Activated naive CD4-positive, alpha-beta T cell treated with anti-CD3 and anti-CD28 coated beads, Interleukin-2, amount 10 ng/mL, durations not matched to agents 7 days and 5 days (primary cell): ENCODE measurements at regions not wholly inside any gene's neighbourhood (a gene's known extent, or its start where the extent isn't known, plus 50 kb on each side); places are given as distances from the start of the nearest gene placed in this dataset.
"Not testable (repeated sequence)": the region's sequence is repeated elsewhere in the genome, so short reads cannot be mapped to it uniquely, and the experiment has no call there.

ENCODE experiments used
- CTCF ChIA-PET: fragments of 350-600 bp; sonication (Branson Sonifier 250); formaldehyde crosslinking; loops from one replicate; lab custom pipeline; 2021; ENCODE audit warnings: antibody characterized with exemption; lab: Charles Lee
- DNase-seq: peaks from one replicate; pipeline ENCODE4 v3.0.0-alpha.2; 2020
- H3K27ac Mint-ChIP-seq: one replicate; pipeline ENCODE4 v1.8.0; 2021; ENCODE audit warnings: mild to moderate bottlenecking, moderate library complexity, mixed read lengths
- H3K27me3 Mint-ChIP-seq: one replicate; pipeline ENCODE4 v1.8.0; 2021; ENCODE audit warnings: mild to moderate bottlenecking, mixed read lengths
- H3K36me3 Mint-ChIP-seq: one replicate; pipeline ENCODE4 v1.8.0; 2021; ENCODE audit warnings: mixed read lengths
- H3K4me1 Mint-ChIP-seq: one replicate; pipeline ENCODE4 v1.8.0; 2021; ENCODE audit warnings: mixed read lengths
- H3K4me3 Mint-ChIP-seq: one replicate; pipeline ENCODE4 v1.8.0; 2021; ENCODE audit warnings: mild to moderate bottlenecking, moderate library complexity, mixed read lengths
- H3K9me3 Mint-ChIP-seq: one replicate; pipeline ENCODE4 v1.8.0; 2021; ENCODE audit warnings: mixed read lengths

- Mint-ChIP-seq H3K36me3 (no peaks in the 10 kb centered on the region), H3K9me3 (peaks cover 10% of the 10 kb centered on the region), H3K4me1 (no peaks in the 10 kb centered on the region), H3K27ac (no peak overlapping the region), H3K4me3 (no peak overlapping the region), H3K27me3 (no peaks in the 10 kb centered on the region)
- DNase-seq: no peak
- CTCF ChIA-PET: no interaction called here
Measured at GRCh38 chr12:59314209-59314608, 281.6 kb upstream of the SLC16A7 start.

GRCh38 chr12:59304077-59304721 is 291.6 kb upstream of the SLC16A7 start:
- Mint-ChIP-seq H3K36me3 (no peaks in the 10 kb centered on the region), H3K4me1 (no peaks in the 10 kb centered on the region), H3K4me3 (no peak overlapping the region), H3K27me3 (no peaks in the 10 kb centered on the region), H3K27ac (no peak overlapping the region), H3K9me3 (no peaks in the 10 kb centered on the region)
- CTCF ChIA-PET: no interaction called here
- no peak for DNase-seq

GRCh38 chr12:59298296-59298695 is 297.5 kb upstream of the SLC16A7 start:
- Mint-ChIP-seq H3K36me3 (no peaks in the 10 kb centered on the region), H3K4me1 (no peaks in the 10 kb centered on the region), H3K27me3 (no peaks in the 10 kb centered on the region), H3K27ac (no peak overlapping the region), H3K4me3 (no peak overlapping the region), H3K9me3 (no peaks in the 10 kb centered on the region)
- no peak for DNase-seq
- CTCF ChIA-PET: no interaction called here

- H3K9me3 Mint-ChIP-seq: no peaks in the 10 kb centered on the region
- CTCF ChIA-PET: no interaction called here
- no peaks in the 10 kb centered on the region for H3K36me3 Mint-ChIP-seq
- no peak for DNase-seq
- H3K27ac Mint-ChIP-seq: no peak overlapping the region
- no peaks in the 10 kb centered on the region for H3K27me3 Mint-ChIP-seq
- H3K4me3 Mint-ChIP-seq: no peak overlapping the region
- no peaks in the 10 kb centered on the region for H3K4me1 Mint-ChIP-seq
Measured at GRCh38 chr12:59294221-59294620, 301.6 kb upstream of the SLC16A7 start.

GRCh38 chr12:59282999-59283398 is 312.8 kb upstream of the SLC16A7 start:
- H3K4me1 Mint-ChIP-seq: no peaks in the 10 kb centered on the region

GRCh38 chr12:59273561-59273960 is 322.3 kb upstream of the SLC16A7 start:
- H3K27ac Mint-ChIP-seq, DNase-seq, H3K36me3 Mint-ChIP-seq, CTCF ChIA-PET, H3K4me3 Mint-ChIP-seq, H3K4me1 Mint-ChIP-seq, H3K27me3 Mint-ChIP-seq: not testable (repeated sequence)
- peaks cover 12% of the 10 kb centered on the region for H3K9me3 Mint-ChIP-seq

More at GRCh38 chr12:59282999-59283398, 312.8 kb upstream of the SLC16A7 start:
- DNase-seq: no peak
- Mint-ChIP-seq H3K27ac (no peak overlapping the region), H3K36me3 (no peaks in the 10 kb centered on the region), H3K9me3 (peaks cover 3% of the 10 kb centered on the region), H3K4me3 (no peak overlapping the region), H3K27me3 (no peaks in the 10 kb centered on the region)
- CTCF ChIA-PET: no interaction called here

GRCh38 chr12:59268295-59268809 is 327.5 kb upstream of the SLC16A7 start:
- H3K27ac Mint-ChIP-seq: no peak overlapping the region
- CTCF ChIA-PET: no interaction called here
- no peaks in the 10 kb centered on the region for H3K4me1 Mint-ChIP-seq
- H3K4me3 Mint-ChIP-seq: no peak overlapping the region
- peaks cover 14% of the 10 kb centered on the region for H3K9me3 Mint-ChIP-seq
- no peaks in the 10 kb centered on the region for H3K27me3 Mint-ChIP-seq
- DNase-seq: no peak
- no peaks in the 10 kb centered on the region for H3K36me3 Mint-ChIP-seq

- Mint-ChIP-seq H3K4me1 (no peaks in the 10 kb centered on the region), H3K4me3 (no peak overlapping the region), H3K27me3 (no peaks in the 10 kb centered on the region), H3K27ac (no peak overlapping the region), H3K36me3 (no peaks in the 10 kb centered on the region), H3K9me3 (no peaks in the 10 kb centered on the region)
- no peak for DNase-seq
- CTCF ChIA-PET: no interaction called here
Measured at GRCh38 chr12:59260202-59260601, 335.6 kb upstream of the SLC16A7 start.

GRCh38 chr12:59252731-59253130 is 332.4 kb upstream of the LRIG3 start:
- Mint-ChIP-seq H3K36me3 (no peaks in the 10 kb centered on the region), H3K27me3 (no peaks in the 10 kb centered on the region), H3K9me3 (peaks cover 19% of the 10 kb centered on the region), H3K4me3 (no peak overlapping the region), H3K4me1 (no peaks in the 10 kb centered on the region), H3K27ac (no peak overlapping the region)
- no peak for DNase-seq
- CTCF ChIA-PET: interaction anchor here (0.9 kb wide), 1 partner anchor 83 kb away, joined by 3 read pairs; no protein-coding TSS in a partner anchor

GRCh38 chr12:59250766-59251165 is 330.5 kb upstream of the LRIG3 start:
- Mint-ChIP-seq H3K27ac (no peak overlapping the region), H3K4me1 (no peaks in the 10 kb centered on the region), H3K9me3 (peaks cover 19% of the 10 kb centered on the region), H3K4me3 (no peak overlapping the region), H3K27me3 (no peaks in the 10 kb centered on the region), H3K36me3 (no peaks in the 10 kb centered on the region)
- CTCF ChIA-PET: no interaction called here
- no peak for DNase-seq

GRCh38 chr12:59240048-59240447 is 319.7 kb upstream of the LRIG3 start:
- no peak overlapping the region for H3K27ac Mint-ChIP-seq
- no peaks in the 10 kb centered on the region for H3K9me3 Mint-ChIP-seq
- H3K4me1 Mint-ChIP-seq: no peaks in the 10 kb centered on the region
- CTCF ChIA-PET: interaction anchor here (0.6 kb wide), 1 partner anchor 693 kb away, joined by 3 read pairs; no protein-coding TSS in a partner anchor
- H3K36me3 Mint-ChIP-seq: no peaks in the 10 kb centered on the region
- no peak for DNase-seq
- H3K27me3 Mint-ChIP-seq: no peaks in the 10 kb centered on the region
- H3K4me3 Mint-ChIP-seq: no peak overlapping the region

GRCh38 chr12:59234391-59234790 is 314.1 kb upstream of the LRIG3 start:
- DNase-seq: no peak
- CTCF ChIA-PET: no interaction called here
- no peaks in the 10 kb centered on the region for H3K9me3 Mint-ChIP-seq
- no peaks in the 10 kb centered on the region for H3K4me1 Mint-ChIP-seq
- H3K27ac Mint-ChIP-seq: no peak overlapping the region
- H3K4me3 Mint-ChIP-seq: no peak overlapping the region
- H3K36me3 Mint-ChIP-seq: no peaks in the 10 kb centered on the region
- H3K27me3 Mint-ChIP-seq: no peaks in the 10 kb centered on the region

- H3K27ac Mint-ChIP-seq: no peak overlapping the region
- H3K4me1 Mint-ChIP-seq: no peaks in the 10 kb centered on the region
- no peak overlapping the region for H3K4me3 Mint-ChIP-seq
- H3K9me3 Mint-ChIP-seq: peaks cover 6% of the 10 kb centered on the region
- CTCF ChIA-PET: no interaction called here
- H3K27me3 Mint-ChIP-seq: no peaks in the 10 kb centered on the region
- no peaks in the 10 kb centered on the region for H3K36me3 Mint-ChIP-seq
- DNase-seq: no peak
Measured at GRCh38 chr12:59230334-59230733, 310.0 kb upstream of the LRIG3 start.

GRCh38 chr12:59219148-59219547 is 298.8 kb upstream of the LRIG3 start:
- Mint-ChIP-seq H3K4me3 (no peak overlapping the region), H3K27me3 (no peaks in the 10 kb centered on the region), H3K4me1 (no peaks in the 10 kb centered on the region), H3K9me3 (no peaks in the 10 kb centered on the region), H3K27ac (no peak overlapping the region), H3K36me3 (no peaks in the 10 kb centered on the region)
- CTCF ChIA-PET: no interaction called here
- no peak for DNase-seq

GRCh38 chr12:59196989-59197388 is 276.7 kb upstream of the LRIG3 start:
- DNase-seq: no peak
- CTCF ChIA-PET: no interaction called here

More at GRCh38 chr12:59196989-59197388, 276.7 kb upstream of the LRIG3 start:
- Mint-ChIP-seq H3K36me3 (no peaks in the 10 kb centered on the region), H3K27me3 (no peaks in the 10 kb centered on the region), H3K4me1 (no peaks in the 10 kb centered on the region), H3K9me3 (no peaks in the 10 kb centered on the region), H3K27ac (no peak overlapping the region), H3K4me3 (no peak overlapping the region)
